Activated naive CD4-positive, alpha-beta T cell treated with anti-CD3 and anti-CD28 coated beads for 36 hours (primary cell): ENCODE measurements at regions not wholly inside any gene's neighbourhood (a gene's known extent, or its start where the extent isn't known, plus 50 kb on each side); places are given as distances from the start of the nearest gene placed in this dataset.

Experiments
- CTCF ChIA-PET: fragments of 350-600 bp; sonication (Branson Sonifier 250); formaldehyde crosslinking; loops from one replicate; lab custom pipeline; 2021; ENCODE audit warnings: antibody characterized with exemption; lab: Charles Lee
- DNase-seq: peaks from one replicate; pipeline ENCODE4 v3.0.0-alpha.2; 2020
- H3K27ac Mint-ChIP-seq: one replicate; pipeline ENCODE4 v1.8.0; 2021; ENCODE audit warnings: mild to moderate bottlenecking, mixed read lengths
- H3K27me3 Mint-ChIP-seq: one replicate; pipeline ENCODE4 v1.8.0; 2021; ENCODE audit warnings: low read depth, mixed read lengths
- H3K36me3 Mint-ChIP-seq: one replicate; pipeline ENCODE4 v1.8.0; 2021; ENCODE audit warnings: low read depth, mixed read lengths
- H3K4me1 Mint-ChIP-seq: one replicate; pipeline ENCODE4 v1.8.0; 2021; ENCODE audit warnings: low read depth, mixed read lengths
- H3K4me3 Mint-ChIP-seq: one replicate; pipeline ENCODE4 v1.8.0; 2021; ENCODE audit warnings: mild to moderate bottlenecking, moderate library complexity, mixed read lengths
- H3K9me3 Mint-ChIP-seq: one replicate; pipeline ENCODE4 v1.8.0; 2021; ENCODE audit warnings: mixed read lengths
- intact Hi-C: fragments of 100-400 bp; cut with micrococcal nuclease; formaldehyde crosslinking; loops from one replicate; pipeline ENCODE4 v1.15.1; 2023

GRCh38 chr5:58074222-58074621 is 385.7 kb downstream of the PLK2 start:
- Mint-ChIP-seq H3K27me3 (no peaks in the 10 kb centered on the region), H3K4me3 (no peak overlapping the region), H3K9me3 (no peaks in the 10 kb centered on the region), H3K4me1 (peaks cover 3% of the 10 kb centered on the region), H3K36me3 (no peaks in the 10 kb centered on the region), H3K27ac (no peak overlapping the region)
- intact Hi-C loops = no loop called here
- CTCF ChIA-PET = interaction anchor here (1.0 kb wide), 1 partner anchor 386 kb away, joined by 3 read pairs; the partner anchor contains the start of gene PLK2
- DNase-seq = no peak

DNA sequence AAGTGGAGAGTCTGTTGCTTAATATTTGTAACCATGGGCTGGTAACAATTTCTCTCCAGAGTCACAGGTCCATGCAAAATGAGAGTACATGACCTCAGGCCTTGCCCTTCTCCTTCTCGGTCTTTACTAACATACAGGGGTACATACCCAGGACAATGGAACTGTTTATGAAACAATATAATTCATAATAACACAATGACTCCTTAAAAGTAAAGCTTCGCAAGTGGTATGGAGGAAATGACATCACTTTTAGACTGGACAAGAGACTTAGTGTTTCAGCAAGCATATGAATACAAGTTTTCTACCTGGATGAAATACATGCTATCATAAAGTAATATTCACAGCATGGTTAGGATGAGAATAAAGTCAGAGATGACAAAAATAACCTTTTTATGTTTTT is 386.6 kb downstream of the PLK2 start:
- Mint-ChIP-seq H3K27me3 (no peaks in the 10 kb centered on the region), H3K4me3 (no peak overlapping the region)
- intact Hi-C loops = no loop called here

DNA sequence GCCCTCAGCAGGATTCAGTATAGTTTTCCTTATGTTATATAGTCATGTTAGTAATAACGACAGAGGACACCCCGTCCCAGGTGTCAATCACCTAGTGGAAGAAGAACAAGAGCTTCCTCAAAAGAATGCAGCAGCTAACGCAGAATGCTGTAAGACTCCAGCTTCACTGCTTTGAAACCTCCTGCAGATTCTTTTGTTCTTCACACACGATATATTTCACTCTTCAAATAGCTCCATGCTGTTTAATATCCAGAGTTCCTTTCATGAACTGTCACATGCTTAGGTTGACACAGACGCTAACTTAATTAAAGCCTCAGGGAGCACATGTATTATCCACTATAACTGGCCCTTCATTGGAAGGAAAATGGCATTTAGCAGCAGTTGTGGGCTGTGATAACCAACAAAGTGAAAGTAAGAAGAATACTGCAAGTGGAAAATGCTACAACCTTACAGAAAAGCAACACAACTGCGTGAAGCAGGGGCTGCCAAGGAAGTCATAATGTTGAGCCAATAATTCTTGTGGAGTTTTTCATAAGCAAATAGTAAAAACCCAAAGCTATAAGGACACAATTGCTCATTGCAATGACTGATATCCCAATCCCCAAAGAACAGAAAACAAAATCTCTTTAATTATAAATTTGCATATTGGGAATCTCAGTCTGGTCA is 387.5 kb downstream of the PLK2 start:
- no peaks in the 10 kb centered on the region for H3K36me3 Mint-ChIP-seq
- no peak overlapping the region for H3K27ac Mint-ChIP-seq
- no peak for DNase-seq
- CTCF ChIA-PET = no interaction called here
- peaks cover 3% of the 10 kb centered on the region for H3K4me1 Mint-ChIP-seq
- H3K9me3 Mint-ChIP-seq = no peaks in the 10 kb centered on the region
- no peak overlapping the region for H3K4me3 Mint-ChIP-seq
- no peaks in the 10 kb centered on the region for H3K27me3 Mint-ChIP-seq
- intact Hi-C loops = no loop called here

More for the DNA sequence above, 386.6 kb downstream of the PLK2 start:
- Mint-ChIP-seq H3K9me3 (no peaks in the 10 kb centered on the region), H3K4me1 (peaks cover 3% of the 10 kb centered on the region), H3K27ac (no peak overlapping the region), H3K36me3 (no peaks in the 10 kb centered on the region)
- no peak for DNase-seq
- CTCF ChIA-PET = interaction anchor here (0.6 to 1.0 kb wide), 2 partner anchors 59 to 387 kb away, joined by 3 to 6 read pairs; partner anchors contain the start of gene PLK2

- CTCF ChIA-PET = no interaction called here
- Mint-ChIP-seq H3K4me1 (peaks cover 3% of the 10 kb centered on the region), H3K9me3 (no peaks in the 10 kb centered on the region), H3K4me3 (no peak overlapping the region), H3K27ac (no peak overlapping the region), H3K27me3 (no peaks in the 10 kb centered on the region), H3K36me3 (no peaks in the 10 kb centered on the region)
- no peak for DNase-seq
- intact Hi-C loops = no loop called here
Observed at GRCh38 chr5:58071566-58071965, 388.3 kb downstream of the PLK2 start.

GRCh38 chr5:58069846-58070245 is 390.0 kb downstream of the PLK2 start:
- Mint-ChIP-seq H3K9me3 (no peaks in the 10 kb centered on the region), H3K27me3 (no peaks in the 10 kb centered on the region), H3K4me3 (no peak overlapping the region), H3K36me3 (no peaks in the 10 kb centered on the region), H3K27ac (no peak overlapping the region), H3K4me1 (peaks cover 3% of the 10 kb centered on the region)
- intact Hi-C loops = no loop called here
- CTCF ChIA-PET = no interaction called here
- no peak for DNase-seq

- DNase-seq = no peak
- intact Hi-C loops = no loop called here
- Mint-ChIP-seq H3K4me1 (peaks cover 3% of the 10 kb centered on the region), H3K27ac (no peak overlapping the region), H3K9me3 (no peaks in the 10 kb centered on the region), H3K4me3 (no peak overlapping the region), H3K27me3 (no peaks in the 10 kb centered on the region), H3K36me3 (no peaks in the 10 kb centered on the region)
- CTCF ChIA-PET = no interaction called here
Observed at GRCh38 chr5:58069016-58069705, 390.7 kb downstream of the PLK2 start.

- Mint-ChIP-seq H3K36me3 (no peaks in the 10 kb centered on the region), H3K9me3 (no peaks in the 10 kb centered on the region), H3K27me3 (peaks cover 2% of the 10 kb centered on the region), H3K4me1 (no peaks in the 10 kb centered on the region), H3K27ac (no peak overlapping the region), H3K4me3 (no peak overlapping the region)
- DNase-seq = no peak
- CTCF ChIA-PET = no interaction called here
- intact Hi-C loops = no loop called here
Observed at GRCh38 chr5:58066557-58066956, 393.3 kb downstream of the PLK2 start.

DNA sequence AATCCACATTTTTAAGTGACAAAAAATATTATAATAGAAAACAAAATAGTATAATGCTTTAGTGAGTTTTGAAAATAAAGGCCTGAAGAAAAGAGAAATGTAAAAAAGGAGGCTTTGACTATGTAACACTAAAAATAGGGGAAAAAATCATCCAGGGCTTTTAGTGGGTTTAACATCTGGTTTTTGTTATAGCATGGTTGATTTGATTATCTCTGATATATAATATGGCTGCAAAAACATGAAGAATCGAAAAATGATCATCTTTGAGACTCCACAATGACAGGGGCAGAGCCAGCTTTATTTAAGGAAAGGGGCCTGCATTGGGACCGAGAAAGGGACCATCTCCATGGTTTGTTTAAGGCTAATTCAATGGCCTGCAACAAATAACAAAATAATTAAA is 393.8 kb downstream of the PLK2 start:
- Mint-ChIP-seq H3K27me3 (peaks cover 2% of the 10 kb centered on the region), H3K4me1 (no peaks in the 10 kb centered on the region), H3K9me3 (no peaks in the 10 kb centered on the region), H3K36me3 (no peaks in the 10 kb centered on the region), H3K27ac (no peak overlapping the region), H3K4me3 (no peak overlapping the region)
- no peak for DNase-seq
- CTCF ChIA-PET = no interaction called here
- intact Hi-C loops = no loop called here

- intact Hi-C loops = no loop called here
- Mint-ChIP-seq H3K27ac (no peak overlapping the region), H3K4me1 (no peaks in the 10 kb centered on the region), H3K9me3 (no peaks in the 10 kb centered on the region), H3K4me3 (no peak overlapping the region), H3K27me3 (peaks cover 5% of the 10 kb centered on the region), H3K36me3 (no peaks in the 10 kb centered on the region)
- CTCF ChIA-PET = no interaction called here
- DNase-seq = no peak
Observed at GRCh38 chr5:58064801-58065200, 395.1 kb downstream of the PLK2 start.

- Mint-ChIP-seq H3K27ac (no peak overlapping the region), H3K9me3 (no peaks in the 10 kb centered on the region), H3K36me3 (no peaks in the 10 kb centered on the region), H3K27me3 (peaks cover 5% of the 10 kb centered on the region), H3K4me3 (no peak overlapping the region), H3K4me1 (no peaks in the 10 kb centered on the region)
- CTCF ChIA-PET = interaction anchor here (0.5 kb wide), 1 partner anchor 86 kb away, joined by 3 read pairs; no protein-coding TSS in a partner anchor
- DNase-seq = no peak
- intact Hi-C loops = no loop called here
Observed at GRCh38 chr5:58060996-58061395, 398.9 kb downstream of the PLK2 start.

GRCh38 chr5:58057324-58057723 is 402.6 kb downstream of the PLK2 start:
- intact Hi-C loops = no loop called here

DNA sequence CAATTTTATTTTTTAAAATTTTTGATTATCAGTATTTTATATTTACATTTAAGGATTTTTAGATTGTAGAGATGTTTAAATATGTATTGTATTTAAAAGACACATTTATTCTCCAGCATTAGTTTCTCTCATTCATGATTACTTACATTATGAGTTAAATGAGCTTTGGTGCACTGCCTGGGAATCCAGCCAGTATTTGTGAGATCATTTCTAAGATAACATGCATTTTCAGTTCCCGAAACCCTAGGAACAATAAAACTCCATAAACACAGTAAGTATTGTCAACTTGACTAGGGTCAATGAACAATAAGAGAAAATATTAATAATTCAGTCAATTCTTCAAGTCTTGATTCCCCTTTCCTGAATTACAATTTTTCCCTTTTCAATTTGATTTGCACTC is 403.3 kb downstream of the PLK2 start:
- peaks cover 2% of the 10 kb centered on the region for H3K27me3 Mint-ChIP-seq
- no peak for DNase-seq
- H3K4me1 Mint-ChIP-seq = no peaks in the 10 kb centered on the region
- peaks cover 5% of the 10 kb centered on the region for H3K9me3 Mint-ChIP-seq
- CTCF ChIA-PET = interaction anchor here (0.6 kb wide), 1 partner anchor 33 kb away, joined by 3 read pairs; no protein-coding TSS in a partner anchor
- intact Hi-C loops = no loop called here
- no peak overlapping the region for H3K27ac Mint-ChIP-seq
- no peak overlapping the region for H3K4me3 Mint-ChIP-seq
- H3K36me3 Mint-ChIP-seq = no peaks in the 10 kb centered on the region

More at GRCh38 chr5:58057324-58057723, 402.6 kb downstream of the PLK2 start:
- H3K4me1 Mint-ChIP-seq = no peaks in the 10 kb centered on the region
- H3K9me3 Mint-ChIP-seq = peaks cover 1% of the 10 kb centered on the region
- H3K27me3 Mint-ChIP-seq = peaks cover 5% of the 10 kb centered on the region
- no peak for DNase-seq
- H3K27ac Mint-ChIP-seq = no peak overlapping the region
- no peak overlapping the region for H3K4me3 Mint-ChIP-seq
- H3K36me3 Mint-ChIP-seq = no peaks in the 10 kb centered on the region
- CTCF ChIA-PET = no interaction called here

GRCh38 chr5:58054018-58054417 is 405.9 kb downstream of the PLK2 start:
- H3K27ac Mint-ChIP-seq = no peak overlapping the region
- H3K4me1 Mint-ChIP-seq = no peaks in the 10 kb centered on the region
- DNase-seq = no peak
- peaks cover 5% of the 10 kb centered on the region for H3K9me3 Mint-ChIP-seq
- CTCF ChIA-PET = no interaction called here
- intact Hi-C loops = no loop called here
- no peaks in the 10 kb centered on the region for H3K36me3 Mint-ChIP-seq
- H3K27me3 Mint-ChIP-seq = no peaks in the 10 kb centered on the region
- H3K4me3 Mint-ChIP-seq = no peak overlapping the region
